ENCODE measurements at regions not wholly inside any gene's neighbourhood (a gene's known extent, or its start where the extent isn't known, plus 50 kb on each side); places are given as distances from the start of the nearest gene placed in this dataset.

- TF ChIP-seq CTCF (IDR thresholded peaks at IDR 0.05; ENCODE audit: insufficient read depth, low read depth, low read length), result no peak
- no peak for TF ChIP-seq EZH2 (IDR thresholded peaks at IDR 0.05; ENCODE audit: insufficient read depth, low read length)
Measured at GRCh38 chr2:195534971-195535370, 122.1 kb upstream of the SLC39A10 start.
